SK-N-SH (cell line): ENCODE measurements at regions not wholly inside any gene's neighbourhood (a gene's known extent, or its start where the extent isn't known, plus 50 kb on each side); places are given as distances from the start of the nearest gene placed in this dataset.

ENCODE experiments used
- CTCF ChIA-PET: fragments of 300-600, 350-600 bp; formaldehyde crosslinking; extraction: SDS; loops from one replicate; lab custom pipeline; 2021; lab: Yijun Ruan, JAX
- POLR2A ChIA-PET: fragments of 350-600 bp; sonication (Branson Sonifier 250); formaldehyde crosslinking; extraction: SDS; loops from one replicate; lab custom pipeline; 2020; ENCODE audit warnings: antibody characterized with exemption, inconsistent platforms; lab: Yijun Ruan, JAX
- DNase-seq: peaks from one replicate; pipeline ENCODE4 v3.0.0; 2012
- H2AFZ ChIP-seq: fragments of 200-600 bp; sonication (generic); 2 replicates; pipeline ENCODE4 v1.8.1; 2016; ENCODE audit warnings: antibody characterized with exemption, mild to moderate bottlenecking, low read depth
- H3F3A ChIP-seq: fragments of 200-600 bp; sonication (generic); replicated peaks from 2 replicates; pipeline ENCODE3; 2016; ENCODE audit warnings: antibody characterized with exemption, mild to moderate bottlenecking; ENCODE audit not compliant: insufficient read depth
- H3K27ac ChIP-seq, 2 experiments: fragments of 200-500 bp in 1 of 2; fragments of 200-600 bp in 1 of 2; sonication (Bioruptor generic) in 1 of 2; sonication (generic), shearing (Covaris generic) in 1 of 2; 2 replicates each; pipeline versions ENCODE4 v1.5.1 to v1.6.1; 2014 to 2016; ENCODE audit warnings: low read depth in 2 of 2, inconsistent platforms in 1 of 2, low read length in 1 of 2, mild to moderate bottlenecking in 1 of 2, mixed read lengths in 1 of 2
- H3K27me3 ChIP-seq: fragments of 200-600 bp; sonication (generic), shearing (Covaris generic); 2 replicates; pipeline ENCODE4 v1.6.1; 2016; ENCODE audit warnings: mixed run types; ENCODE audit not compliant: insufficient read depth
- H3K36me3 ChIP-seq, 2 experiments: fragments of 200-500 bp in 1 of 2; fragments of 200-600 bp in 1 of 2; sonication (Bioruptor generic) in 1 of 2; sonication (generic) in 1 of 2; replicated peaks in 1 of 2; 2 replicates each; pipeline versions ENCODE3 to v1.5.1; 2014 to 2016; ENCODE audit warnings: low read length in 1 of 2, mild to moderate bottlenecking in 1 of 2; ENCODE audit not compliant: insufficient read depth in 2 of 2, control insufficient read depth in 1 of 2
- H3K4me1 ChIP-seq, 2 experiments: fragments of 200-500 bp in 1 of 2; fragments of 200-600 bp in 1 of 2; sonication (Bioruptor generic) in 1 of 2; sonication (generic), shearing (Covaris generic) in 1 of 2; 2 replicates each; pipeline versions ENCODE4 v1.5.1 to v1.6.1; 2014 to 2016; ENCODE audit warnings: low read depth in 1 of 2, low read length in 1 of 2, mixed run types in 1 of 2; ENCODE audit not compliant: insufficient read depth in 2 of 2, control insufficient read depth in 1 of 2
- H3K4me2 ChIP-seq: fragments of 200-600 bp; sonication (generic), shearing (Covaris generic); 2 replicates; pipeline ENCODE4 v1.6.1; 2017; ENCODE audit warnings: mixed run types
- H3K4me3 ChIP-seq, 2 experiments: fragments of 200-500 bp in 1 of 2; fragments of 200-600 bp in 1 of 2; sonication (Bioruptor generic) in 1 of 2; sonication (generic), shearing (Covaris generic) in 1 of 2; 2 replicates each; pipeline versions ENCODE4 v1.5.1 to v1.8.1; 2014 to 2016; ENCODE audit warnings: low read depth in 2 of 2, inconsistent platforms in 1 of 2, low read length in 1 of 2, mild to moderate bottlenecking in 1 of 2, mixed read lengths in 1 of 2, moderate library complexity in 1 of 2
- H3K79me2 ChIP-seq: fragments of 200-600 bp; sonication (generic); 2 replicates; pipeline ENCODE4 v1.8.1; 2017; ENCODE audit warnings: mild to moderate bottlenecking; ENCODE audit not compliant: insufficient read depth
- H3K9ac ChIP-seq: fragments of 200-600 bp; sonication (generic); 2 replicates; pipeline ENCODE4 v1.6.1; 2017; ENCODE audit warnings: mixed run types
- H3K9me2 ChIP-seq: fragments of 200-600 bp; sonication (generic); 2 replicates; pipeline ENCODE4 v1.6.1; 2017; ENCODE audit warnings: mixed run types
- H3K9me3 ChIP-seq: fragments of 200-600 bp; sonication (generic); 2 replicates; pipeline ENCODE4 v1.6.1; 2017; ENCODE audit warnings: mixed run types, mild to moderate bottlenecking, moderate library complexity
- H4K20me1 ChIP-seq: fragments of 200-600 bp; sonication (generic); 2 replicates; pipeline ENCODE4 v1.6.1; 2017; ENCODE audit warnings: mild to moderate bottlenecking, mixed run types; ENCODE audit not compliant: insufficient read depth
- CTCF ChIP-seq: fragments of 200-600 bp; sonication (generic); IDR thresholded peaks from 2 replicates; pipeline ENCODE4 v1.6.1; 2017; ENCODE audit warnings: antibody characterized with exemption, mild to moderate bottlenecking, moderate library complexity
- ELF1 ChIP-seq: IDR thresholded peaks from 2 replicates; pipeline ENCODE4 v1.4.0; 2012
- EP300 ChIP-seq, 2 experiments: IDR thresholded peaks; 2 replicates each; pipeline versions ENCODE4 v1.4.0 to v1.6.1; 2012; ENCODE audit warnings: borderline replicate concordance in 1 of 2, low read depth in 1 of 2, low read length in 1 of 2
- EZH2phosphoT487 ChIP-seq: fragments of 200-600 bp; sonication (generic); IDR thresholded peaks from 2 replicates; pipeline ENCODE4 v1.6.1; 2017; ENCODE audit warnings: low read depth, mixed run types, mild to moderate bottlenecking, antibody characterized with exemption, moderate library complexity, borderline replicate concordance
- GATA2 ChIP-seq: sonication (generic); formaldehyde crosslinking; IDR thresholded peaks from 2 replicates; pipeline ENCODE4 v1.5.0; 2020; ENCODE audit warnings: mild to moderate bottlenecking, missing genetic modification reagents
- IRF3 ChIP-seq: fragments of 150-350 bp; IDR thresholded peaks from 2 replicates; pipeline ENCODE4 v1.6.1; 2016; ENCODE audit warnings: mild to moderate bottlenecking, low read depth, low read length
- JUND ChIP-seq: IDR thresholded peaks from 2 replicates; pipeline ENCODE4 v1.4.0; 2012
- MXI1 ChIP-seq: IDR thresholded peaks from 2 replicates; pipeline ENCODE4 v1.6.1; 2012; ENCODE audit warnings: mild to moderate bottlenecking, low read depth, low read length, improper control_type of control experiment
- NRF1 ChIP-seq: IDR thresholded peaks from 2 replicates; pipeline ENCODE4 v1.6.1; 2012; ENCODE audit warnings: low read depth, mild to moderate bottlenecking, low read length
- PBX3 ChIP-seq: IDR thresholded peaks from 2 replicates; pipeline ENCODE4; 2012
- REST ChIP-seq: IDR thresholded peaks from 2 replicates; pipeline ENCODE4 v1.6.1; 2012; ENCODE audit warnings: mild to moderate bottlenecking, low read depth, low read length, moderate library complexity
- SIN3A ChIP-seq: IDR thresholded peaks from 2 replicates; pipeline ENCODE4 v1.6.1; 2012; ENCODE audit warnings: low read depth, mild to moderate bottlenecking, low read length, moderate library complexity, borderline replicate concordance
- TEAD4 ChIP-seq: IDR thresholded peaks from 2 replicates; pipeline ENCODE4 v1.4.0; 2012; ENCODE audit warnings: mild to moderate bottlenecking, borderline replicate concordance; ENCODE audit not compliant: insufficient read depth
- YY1 ChIP-seq: IDR thresholded peaks from 2 replicates; pipeline ENCODE4 v1.4.0; 2012; ENCODE audit warnings: low read depth, mild to moderate bottlenecking
- ZBTB33 ChIP-seq: IDR thresholded peaks from 2 replicates; pipeline ENCODE4 v1.4.0; 2012; ENCODE audit warnings: low read depth, borderline replicate concordance
- WGBS: methylation state at CpG from one replicate; pipeline ENCODE4 v1.1.6; 2017; ENCODE audit warnings: low lambda C conversion rate; 5-methylcytosine and 5-hydroxymethylcytosine counted together

GRCh38 chr2:58715344-58715743 is 474.2 kb upstream of the FANCL start:
- no peaks in the 10 kb centered on the region for H4K20me1 ChIP-seq
- no peak overlapping the region for H2AFZ ChIP-seq
- no peaks in the 10 kb centered on the region; a peak in 1 of 4 replicates for H3K4me1 ChIP-seq
- no peak overlapping the region for H3K27ac ChIP-seq
- no peak overlapping the region for H3K4me2 ChIP-seq
- no peaks in the 10 kb centered on the region for H3K36me3 ChIP-seq
- DNase-seq, result no peak
- no peaks in the 10 kb centered on the region; the same call in 1 of the 2 replicates for H3K9me2 ChIP-seq
- H3F3A ChIP-seq, result no peaks in the 10 kb centered on the region
- H3K79me2 ChIP-seq, result no peaks in the 10 kb centered on the region
- no peaks in the 10 kb centered on the region for H3K27me3 ChIP-seq
- no peaks in the 10 kb centered on the region for H3K9me3 ChIP-seq
- 32% methylated on average over 2 of the region's 2 CpGs for whole genome bisulfite sequencing
- CTCF ChIA-PET, result no interaction called here
- POLR2A ChIA-PET, result no interaction called here
- TF ChIP-seq CTCF (no peak), NRF1 (no peak), JUND (no peak), ZBTB33 (no peak), TEAD4 (no peak), ELF1 (no peak), PBX3 (no peak), REST (no peak), EZH2phosphoT487 (no peak), SIN3A (no peak), IRF3 (no peak), MXI1 (no peak), GATA2 (CRISPR knock-in tag) (no peak), EP300 (IDR thresholded peaks at IDR 0.05; ENCODE audit: borderline replicate concordance in 1 of 2, low read depth in 1 of 2, low read length in 1 of 2) (no peak), YY1 (no peak)
- TF ChIP-seq, all 33 proteins: peak for 0
- Histone ChIP-seq H3K9ac (no peak overlapping the region), H3K4me3 (no peak overlapping the region)
